AG09309 (cell line): ENCODE measurements at regions not wholly inside any gene's neighbourhood (a gene's known extent, or its start where the extent isn't known, plus 50 kb on each side); places are given as distances from the start of the nearest gene placed in this dataset.

Experiments used
- DNase-seq: peaks from one replicate; pipeline ENCODE4 v3.0.0-alpha.2; 2010; ENCODE audit warnings: low read depth
- H3K4me3 ChIP-seq: 2 replicates; pipeline ENCODE4 v1.5.1; 2011; ENCODE audit warnings: mild to moderate bottlenecking, low read depth, low read length, moderate library complexity; ENCODE audit not compliant: control insufficient read depth
- CTCF ChIP-seq: IDR thresholded peaks from 2 replicates; pipeline ENCODE4 v1.5.1; 2011; ENCODE audit warnings: mild to moderate bottlenecking, low read depth, low read length, inconsistent platforms; ENCODE audit not compliant: insufficient read depth, control insufficient read depth; ENCODE audit errors: missing control alignments

- no peak for DNase-seq
- no peak for TF ChIP-seq CTCF
- no peak overlapping the region for H3K4me3 ChIP-seq
Observed at GRCh38 chr3:66755924-66756323, 242.2 kb upstream of the KBTBD8 start.

- H3K4me3 ChIP-seq = no peak overlapping the region
- DNase-seq = no peak
- TF ChIP-seq CTCF = no peak
Observed at GRCh38 chr3:66756468-66757036, 241.6 kb upstream of the KBTBD8 start.

- TF ChIP-seq CTCF = no peak
- H3K4me3 ChIP-seq = no peak overlapping the region
- no peak for DNase-seq
Observed at GRCh38 chr3:66761093-66761780, 236.9 kb upstream of the KBTBD8 start.

GRCh38 chr3:66762916-66763693, 235.0 kb upstream of the KBTBD8 start:
- H3K4me3 ChIP-seq = no peak overlapping the region
- DNase-seq = peak; percentile 49
- TF ChIP-seq CTCF = no peak

- H3K4me3 ChIP-seq = no peak overlapping the region
- no peak for TF ChIP-seq CTCF
- no peak for DNase-seq
Observed at GRCh38 chr3:66778107-66778506, 220.0 kb upstream of the KBTBD8 start.

GRCh38 chr3:66778777-66779176, 219.3 kb upstream of the KBTBD8 start:
- no peak for TF ChIP-seq CTCF
- no peak for DNase-seq
- no peak overlapping the region for H3K4me3 ChIP-seq
